ENCODE measurements at regions not wholly inside any gene's neighbourhood (a gene's known extent, or its start where the extent isn't known, plus 50 kb on each side); places are given as distances from the start of the nearest gene placed in this dataset.

GRCh38 chr2:12504443-12504842, 212.3 kb upstream of the TRIB2 start:
- peaks cover 6% of the 10 kb centered on the region for H3K36me3 Mint-ChIP-seq (ENCODE audit: low read depth)
- no peak for TF ChIP-seq CTCF (IDR thresholded peaks at IDR 0.05)
- ChIA-PET POLR2A (interaction anchor here (1.0 to 2.8 kb wide), 2 partner anchors 16 to 52 kb away, joined by 4 to 6 read pairs; no protein-coding TSS in a partner anchor), CTCF (no interaction called here)
- H3K4me1 Mint-ChIP-seq (ENCODE audit: low read depth): peaks cover 83% of the 10 kb centered on the region
- ATAC-seq (peak; percentile 53), DNase-seq (peak; percentile 67)
- H3K4me3 Mint-ChIP-seq: no peak overlapping the region
- H3K27me3 Mint-ChIP-seq: no peaks in the 10 kb centered on the region
- H3K9me3 Mint-ChIP-seq: peaks cover 15% of the 10 kb centered on the region
- peak overlapping the region; percentile 52 for H3K27ac Mint-ChIP-seq
- intact Hi-C loops (cut with micrococcal nuclease): loop anchor here (2.0 to 10.0 kb wide), 6 partner anchors 53 to 500 kb away; partner anchors contain the start of gene TRIB2

- Mint-ChIP-seq H3K9me3 (peaks cover 18% of the 10 kb centered on the region), H3K36me3 (ENCODE audit: low read depth) (peaks cover 9% of the 10 kb centered on the region), H3K27ac (no peak overlapping the region), H3K27me3 (no peaks in the 10 kb centered on the region), H3K4me3 (no peak overlapping the region), H3K4me1 (ENCODE audit: low read depth) (peaks cover 65% of the 10 kb centered on the region)
- ChIA-PET CTCF (interaction anchor here (1.1 kb wide), 1 partner anchor 210 kb away, joined by 3 read pairs; the partner anchor contains the start of gene TRIB2), POLR2A (interaction anchor here (1.5 kb wide), 1 partner anchor 48 kb away, joined by 4 read pairs; no protein-coding TSS in a partner anchor)
- DNase-seq (no peak), ATAC-seq (peak; percentile 3)
- intact Hi-C loops (cut with micrococcal nuclease): loop anchor here (10.0 kb wide), 1 partner anchor 502 kb away; no protein-coding TSS in a partner anchor
- TF ChIP-seq CTCF (IDR thresholded peaks at IDR 0.05): no peak
These were observed 209.9 kb upstream of the TRIB2 start for GRCh38 chr2:12506846-12507245.

- ChIA-PET POLR2A (interaction anchor here (1.5 kb wide), 1 partner anchor 47 kb away, joined by 4 read pairs; no protein-coding TSS in a partner anchor), CTCF (no interaction called here)
- H3K9me3 Mint-ChIP-seq: peaks cover 20% of the 10 kb centered on the region
- H3K4me3 Mint-ChIP-seq: no peak overlapping the region
- intact Hi-C loops (cut with micrococcal nuclease): loop anchor here (10.0 kb wide), 1 partner anchor 502 kb away; no protein-coding TSS in a partner anchor
- no peak overlapping the region for H3K27ac Mint-ChIP-seq
- no peaks in the 10 kb centered on the region for H3K27me3 Mint-ChIP-seq
- H3K36me3 Mint-ChIP-seq (ENCODE audit: low read depth): peaks cover 9% of the 10 kb centered on the region
- TF ChIP-seq CTCF (IDR thresholded peaks at IDR 0.05): no peak
- DNase-seq (peak; percentile 94), ATAC-seq (peak; percentile 88)
- peaks cover 62% of the 10 kb centered on the region for H3K4me1 Mint-ChIP-seq (ENCODE audit: low read depth)
These were observed 209.4 kb upstream of the TRIB2 start for GRCh38 chr2:12507295-12507694.

GRCh38 chr2:12510070-12510469, 206.7 kb upstream of the TRIB2 start:
- H3K4me3 Mint-ChIP-seq: no peak overlapping the region
- peaks cover 5% of the 10 kb centered on the region for H3K36me3 Mint-ChIP-seq (ENCODE audit: low read depth)
- H3K4me1 Mint-ChIP-seq (ENCODE audit: low read depth): peaks cover 54% of the 10 kb centered on the region
- DNase-seq (no peak), ATAC-seq (no peak)
- peaks cover 10% of the 10 kb centered on the region for H3K9me3 Mint-ChIP-seq
- H3K27me3 Mint-ChIP-seq: no peaks in the 10 kb centered on the region
- CTCF ChIA-PET: no interaction called here
- intact Hi-C loops (cut with micrococcal nuclease): no loop called here
- TF ChIP-seq CTCF (IDR thresholded peaks at IDR 0.05): no peak
- no peak overlapping the region for H3K27ac Mint-ChIP-seq
- POLR2A ChIA-PET: no interaction called here

GRCh38 chr2:12513339-12513738, 203.4 kb upstream of the TRIB2 start:
- Mint-ChIP-seq H3K4me3 (no peak overlapping the region), H3K9me3 (peaks cover 8% of the 10 kb centered on the region), H3K36me3 (ENCODE audit: low read depth) (peaks cover 5% of the 10 kb centered on the region), H3K27me3 (no peaks in the 10 kb centered on the region), H3K27ac (no peak overlapping the region), H3K4me1 (ENCODE audit: low read depth) (peaks cover 40% of the 10 kb centered on the region)
- TF ChIP-seq CTCF (IDR thresholded peaks at IDR 0.05): no peak
- intact Hi-C loops (cut with micrococcal nuclease): no loop called here
- ChIA-PET POLR2A (interaction anchor here (1.3 kb wide), 1 partner anchor 10 kb away, joined by 4 read pairs; no protein-coding TSS in a partner anchor), CTCF (interaction anchor here (0.8 kb wide), 1 partner anchor 203 kb away, joined by 3 read pairs; the partner anchor contains the start of gene TRIB2)
- no peak for ATAC-seq
- DNase-seq: no peak

Data from activated CD8-positive, alpha-beta T cell treated with anti-CD3 and anti-CD28 coated beads for 36 hours (primary cell).